Raji (cell line): ENCODE measurements at regions not wholly inside any gene's neighbourhood (a gene's known extent, or its start where the extent isn't known, plus 50 kb on each side); places are given as distances from the start of the nearest gene placed in this dataset.

Source experiments
- POLR2A ChIP-seq: IDR thresholded peaks from 2 replicates; pipeline ENCODE4 v1.6.1; 2011; ENCODE audit warnings: low read depth, low read length, control low read depth; ENCODE audit not compliant: insufficient read depth

DNA sequence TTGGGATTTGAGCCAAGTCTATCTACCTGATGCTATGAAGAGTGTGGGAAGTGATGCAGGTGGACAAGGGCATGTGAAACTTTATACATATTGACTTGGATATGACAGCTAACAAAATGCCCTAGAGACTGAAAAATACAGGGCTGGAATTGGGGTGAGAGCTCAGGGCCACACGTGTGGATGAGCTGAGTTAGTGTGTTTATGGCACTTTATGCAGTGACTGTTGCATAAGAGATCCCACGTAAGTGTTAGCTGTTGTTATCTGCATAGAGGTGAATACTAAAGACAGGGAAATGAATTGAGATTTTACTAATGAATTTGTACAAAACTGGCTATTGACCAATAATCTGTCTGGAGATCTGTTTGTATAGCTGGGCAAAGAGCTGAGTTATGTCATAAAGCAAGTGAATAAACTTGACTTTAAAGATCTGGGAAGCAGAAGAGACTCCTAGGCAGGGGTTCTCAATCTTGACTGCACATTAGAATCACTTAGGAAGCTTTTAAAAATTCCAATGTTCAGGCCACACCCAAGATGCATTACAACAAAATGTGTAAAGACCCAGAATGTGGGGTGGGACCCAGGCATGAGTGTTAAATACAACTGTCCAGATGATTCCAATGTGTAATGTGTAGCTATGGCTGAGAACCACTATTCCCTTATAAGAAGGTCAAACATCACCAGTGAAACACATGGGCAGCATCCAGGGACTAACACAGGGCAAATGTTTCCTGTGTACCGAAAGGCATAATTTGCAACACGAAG is 74.2 kb upstream of the STK17B start:
- TF ChIP-seq POLR2A: no peak

DNA sequence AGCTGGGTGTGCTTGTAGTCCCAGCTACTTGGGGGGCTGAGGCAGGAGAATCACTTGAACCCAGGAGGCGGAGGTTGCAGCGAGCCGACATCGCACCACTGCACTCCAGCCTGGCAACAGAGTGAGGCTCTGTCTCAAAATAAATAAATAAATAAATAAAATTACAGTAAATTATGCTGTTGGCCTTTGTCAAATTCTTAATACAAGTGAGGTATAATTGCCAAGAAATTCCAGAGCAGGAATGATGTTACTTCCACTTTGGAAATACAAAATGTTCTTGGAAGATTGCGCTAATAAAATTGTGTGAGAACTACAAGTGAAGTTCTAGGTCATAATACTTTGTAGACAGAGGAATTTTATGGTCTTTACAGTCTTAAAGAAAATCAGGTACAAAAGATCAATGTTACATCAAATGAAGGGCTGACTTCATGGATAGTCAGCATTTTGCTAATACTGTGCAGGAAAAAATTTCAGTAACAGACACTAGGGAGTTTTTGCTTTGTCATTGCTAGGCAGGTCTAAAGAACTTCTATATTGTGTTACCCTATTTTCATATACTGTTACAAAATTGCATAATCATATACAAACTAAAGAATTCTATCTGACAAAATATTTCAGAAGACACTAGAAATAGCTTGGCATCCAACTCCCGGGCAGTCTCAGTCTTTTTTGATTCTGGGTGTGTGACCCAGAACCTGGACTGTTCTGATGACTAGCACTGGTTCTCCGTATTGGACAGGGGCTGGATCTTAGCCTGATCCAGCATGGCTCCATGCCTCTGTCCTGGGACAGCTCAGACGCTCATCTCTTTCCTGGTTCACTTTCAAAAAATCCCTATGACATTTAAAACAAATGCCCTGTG is 76.0 kb upstream of the STK17B start:
- TF ChIP-seq POLR2A: no peak

DNA sequence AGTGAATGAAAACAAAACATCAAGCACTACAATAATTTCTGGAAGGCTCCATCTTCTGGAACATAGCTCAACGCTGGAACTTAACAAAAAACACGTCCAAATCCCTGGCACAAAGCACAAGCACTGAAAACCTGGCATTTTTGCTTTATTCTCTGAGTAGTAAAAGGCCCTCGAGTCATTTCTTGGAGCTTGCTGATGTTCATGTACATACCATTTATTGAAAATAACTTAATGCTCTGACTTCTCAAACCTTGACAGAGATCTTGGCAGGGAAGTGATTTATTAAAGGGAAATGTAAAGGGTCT is 76.5 kb upstream of the STK17B start:
- no peak for TF ChIP-seq POLR2A

DNA sequence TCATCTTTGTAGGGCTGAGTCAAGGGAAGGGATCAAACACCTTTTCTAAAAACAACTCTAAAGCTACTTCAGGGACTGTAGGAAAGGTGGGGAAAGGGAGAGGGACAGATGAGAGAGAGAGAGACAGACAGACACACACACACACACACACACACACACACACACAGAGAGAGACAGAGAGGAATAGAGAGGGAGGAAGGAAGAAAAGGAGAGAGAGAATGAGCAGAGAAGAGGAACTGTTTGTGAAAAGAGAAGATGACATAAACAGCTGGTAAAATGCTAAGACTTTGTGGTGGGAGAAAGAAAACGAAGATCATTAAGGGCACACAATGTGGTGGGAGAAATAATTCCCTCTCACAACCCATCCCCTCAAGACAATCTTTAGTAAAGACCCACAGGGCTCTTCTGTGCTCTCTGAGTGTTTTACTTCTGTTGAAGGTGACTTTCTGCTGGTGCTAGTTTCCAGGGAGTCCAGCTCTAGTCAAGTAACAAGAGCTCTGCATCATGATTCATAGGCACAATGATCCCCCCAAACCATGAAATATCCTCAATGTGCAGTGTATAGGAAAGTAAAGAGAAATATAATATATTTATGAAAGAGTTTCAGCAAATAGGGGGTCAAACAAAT is 77.2 kb upstream of the STK17B start:
- TF ChIP-seq POLR2A: no peak

DNA sequence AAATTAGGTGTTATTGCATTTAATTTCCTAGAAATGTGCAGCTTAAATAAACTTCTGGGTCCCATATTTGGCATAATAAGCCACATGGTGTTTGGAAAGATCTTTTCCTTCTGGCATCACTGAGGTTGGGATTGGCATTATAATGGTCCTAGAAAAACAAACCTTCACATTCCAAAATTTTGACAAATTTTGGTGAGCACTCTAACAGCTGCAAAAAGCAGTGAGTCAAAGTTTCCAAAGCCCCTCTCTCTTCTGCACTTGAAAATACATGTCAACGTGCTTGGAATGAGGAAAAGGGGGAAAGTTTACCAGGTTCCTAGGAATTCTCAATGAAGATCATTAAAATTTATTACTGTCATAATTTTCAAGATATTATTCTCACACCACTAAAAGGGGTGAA is 77.8 kb upstream of the STK17B start:
- TF ChIP-seq POLR2A: no peak

DNA sequence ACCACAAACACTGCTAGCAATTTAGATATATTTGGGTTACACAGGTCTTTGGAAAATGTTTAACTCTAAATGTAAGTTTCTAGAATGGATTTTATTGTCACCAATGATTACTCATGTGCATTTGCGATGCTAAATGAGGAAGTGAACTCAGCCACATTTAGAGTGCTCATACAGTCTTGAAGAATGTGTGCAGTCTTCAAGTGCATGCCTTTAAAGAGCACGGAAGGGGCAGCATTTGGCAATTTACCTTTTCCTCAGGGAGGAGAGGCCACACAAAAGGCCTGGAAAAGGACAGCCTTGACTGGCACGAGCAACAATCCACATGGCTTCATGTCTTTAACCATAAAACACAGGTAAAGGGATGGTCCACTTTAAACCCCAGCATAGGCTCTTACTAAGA is 78.5 kb upstream of the STK17B start:
- no peak for TF ChIP-seq POLR2A

DNA sequence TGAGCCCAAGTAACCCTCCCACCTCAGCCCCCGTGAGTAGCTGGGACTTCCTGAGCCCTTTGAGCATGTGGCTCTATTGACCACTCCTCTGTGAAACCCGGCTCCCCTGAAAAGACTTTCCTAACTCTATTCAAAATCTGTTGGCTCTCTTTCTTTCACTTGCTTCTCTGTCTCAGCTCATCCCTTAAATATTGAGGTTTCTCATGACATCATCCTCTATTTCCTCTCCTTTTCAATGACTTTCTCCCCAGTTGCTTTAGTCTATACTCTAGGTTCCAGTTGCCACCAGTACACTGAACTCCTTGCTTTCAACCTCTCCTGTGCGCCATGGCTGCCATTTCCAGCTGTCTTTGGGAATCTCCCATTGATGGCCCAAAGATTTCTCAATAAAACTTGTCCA is 79.8 kb upstream of the STK17B start:
- no peak for TF ChIP-seq POLR2A

DNA sequence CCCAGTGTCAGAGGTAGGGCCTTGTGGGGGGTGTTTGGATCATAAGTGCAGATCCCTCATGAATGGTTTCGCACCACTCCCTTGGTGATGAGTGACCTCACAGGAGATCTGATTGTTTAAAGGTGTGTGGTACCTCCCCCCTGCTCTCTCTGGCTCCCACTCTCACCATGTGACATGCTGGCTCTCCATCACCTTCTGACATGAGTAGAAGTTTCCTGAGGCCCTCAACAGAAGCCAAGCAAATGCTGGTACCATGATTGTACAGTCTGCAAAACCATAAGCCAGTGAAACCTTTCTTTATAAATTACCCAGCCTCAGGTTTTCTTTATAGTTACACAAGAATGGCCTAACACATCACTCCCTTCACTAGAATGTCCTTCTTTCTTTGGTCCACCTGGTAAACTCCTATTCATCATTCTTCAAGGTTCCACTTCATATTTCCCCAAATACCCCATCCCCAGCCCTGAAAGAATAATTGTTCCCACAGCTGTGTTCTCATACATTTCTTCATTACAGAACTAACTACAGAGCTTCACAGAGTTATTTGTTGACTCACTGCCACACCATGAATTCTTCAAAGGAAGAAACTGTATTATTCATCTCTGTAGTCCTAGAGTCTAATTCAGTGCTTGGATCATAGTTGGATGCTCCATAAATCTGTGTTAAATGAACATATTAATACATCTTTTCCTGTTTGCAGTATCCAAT is 81.2 kb upstream of the STK17B start:
- TF ChIP-seq POLR2A: no peak

DNA sequence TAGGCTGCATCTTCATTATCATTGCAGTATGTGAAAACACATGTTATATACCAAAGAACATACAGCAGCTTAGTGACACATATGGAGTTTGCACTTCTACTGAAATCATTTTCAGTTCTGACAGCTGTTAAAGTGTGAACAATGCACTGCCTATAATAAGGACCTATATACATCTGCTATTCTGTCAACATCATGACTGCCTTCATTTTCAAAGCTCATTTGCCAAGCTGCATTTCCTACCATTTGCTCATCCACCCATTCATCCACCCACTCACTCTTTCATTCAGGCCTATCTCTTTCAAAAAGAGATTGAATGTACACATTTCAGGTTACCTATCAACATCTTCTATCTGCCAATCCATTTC is 81.7 kb upstream of the STK17B start:
- TF ChIP-seq POLR2A: no peak

DNA sequence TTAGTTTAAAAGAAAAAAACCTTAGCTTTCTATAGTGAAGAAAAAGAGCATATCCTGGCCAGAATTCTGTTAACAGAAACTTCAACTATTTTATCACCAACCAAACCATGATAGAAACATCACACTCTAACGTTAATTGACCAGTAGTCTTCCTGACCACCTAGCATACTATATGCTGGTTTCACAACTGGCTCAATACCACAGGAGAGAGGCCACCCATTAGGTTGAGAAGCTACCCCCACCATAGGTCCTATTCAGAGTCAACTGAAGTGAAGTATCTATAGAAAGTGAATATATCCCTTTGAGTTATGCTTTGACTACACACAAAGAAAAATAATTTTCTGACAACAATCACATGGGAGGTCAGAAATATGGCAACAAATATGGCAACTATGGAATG is 85.2 kb upstream of the STK17B start:
- no peak for TF ChIP-seq POLR2A

DNA sequence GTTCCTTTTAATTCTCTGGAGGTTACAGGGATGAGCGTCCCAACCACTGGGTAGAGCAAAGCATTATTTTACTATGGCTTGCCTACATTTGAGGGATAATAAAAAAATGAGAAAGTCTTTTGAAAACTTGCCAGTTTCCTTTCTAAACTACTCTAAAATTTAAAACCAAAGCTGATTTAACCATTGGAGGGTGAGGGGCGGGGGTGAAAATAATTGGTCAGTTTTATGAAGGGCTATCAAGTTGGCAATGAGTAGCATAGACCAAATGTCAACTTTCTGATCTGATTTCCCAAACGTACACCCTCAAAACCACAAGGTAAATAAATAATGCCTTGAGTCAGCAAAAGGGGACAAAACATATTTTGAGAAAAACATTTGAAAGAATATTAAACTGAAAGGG is 85.7 kb upstream of the STK17B start:
- TF ChIP-seq POLR2A: no peak

DNA sequence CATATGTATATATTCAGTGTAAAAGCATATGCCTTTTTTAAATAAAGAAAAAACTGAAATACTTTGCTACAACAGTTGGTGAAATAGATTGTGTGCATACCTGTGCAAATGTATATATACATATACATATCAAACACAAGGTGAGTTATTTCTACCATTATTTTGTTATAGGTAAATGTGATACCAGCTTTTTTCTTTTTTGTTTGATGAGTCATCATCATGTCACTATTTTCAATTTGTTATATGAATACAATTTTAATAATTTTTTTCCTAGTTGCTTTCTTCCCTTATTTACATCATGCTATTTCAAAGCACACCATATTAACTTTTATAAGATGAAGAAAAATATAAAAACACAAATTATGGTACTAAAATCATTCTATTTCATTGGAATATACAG is 87.0 kb upstream of the STK17B start:
- TF ChIP-seq POLR2A: no peak

DNA sequence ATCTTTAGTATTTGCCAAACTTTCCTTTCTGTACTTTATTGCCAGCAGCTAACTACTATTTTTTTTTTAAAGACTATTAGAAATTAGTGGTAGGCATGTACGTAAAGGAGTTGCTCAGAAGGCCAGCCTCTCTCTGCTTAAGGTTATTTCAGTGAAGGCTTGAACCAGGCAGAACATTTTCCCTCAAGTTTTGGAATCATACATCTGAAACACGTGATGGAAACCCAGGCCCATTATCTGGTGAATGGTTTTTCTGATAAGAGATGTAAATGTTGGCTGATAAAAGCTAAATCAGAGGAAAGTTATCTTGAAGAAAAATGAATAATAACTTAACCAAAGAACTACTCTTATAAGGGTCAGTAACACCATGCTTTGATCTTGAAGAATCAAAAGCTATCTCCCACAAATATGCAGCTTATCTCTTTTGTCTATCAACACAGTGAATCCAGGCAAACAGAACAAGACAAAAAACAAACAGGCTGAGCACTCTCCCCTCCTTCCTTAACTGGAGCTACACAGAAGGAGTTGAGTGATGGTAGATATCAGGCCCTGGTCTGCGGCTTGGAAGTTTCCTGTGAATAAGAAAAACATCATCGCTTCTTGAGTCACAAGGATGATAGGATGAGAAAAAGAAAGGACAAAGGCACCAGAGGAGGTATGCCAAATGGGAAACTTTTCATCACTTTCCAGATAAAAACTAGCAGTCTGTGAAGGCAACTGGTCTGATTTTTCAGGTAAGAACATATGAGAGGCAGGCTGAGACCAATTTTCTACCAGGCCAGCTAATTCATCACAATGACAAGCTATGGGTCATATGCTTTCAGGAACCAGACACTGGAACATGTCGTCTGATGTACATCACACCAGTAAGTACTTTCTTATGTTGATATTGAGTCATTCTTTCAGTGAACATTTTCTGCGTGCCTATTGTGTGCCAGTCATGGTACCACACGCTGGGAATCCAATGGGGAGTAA is 88.4 kb upstream of the STK17B start:
- no peak for TF ChIP-seq POLR2A

DNA sequence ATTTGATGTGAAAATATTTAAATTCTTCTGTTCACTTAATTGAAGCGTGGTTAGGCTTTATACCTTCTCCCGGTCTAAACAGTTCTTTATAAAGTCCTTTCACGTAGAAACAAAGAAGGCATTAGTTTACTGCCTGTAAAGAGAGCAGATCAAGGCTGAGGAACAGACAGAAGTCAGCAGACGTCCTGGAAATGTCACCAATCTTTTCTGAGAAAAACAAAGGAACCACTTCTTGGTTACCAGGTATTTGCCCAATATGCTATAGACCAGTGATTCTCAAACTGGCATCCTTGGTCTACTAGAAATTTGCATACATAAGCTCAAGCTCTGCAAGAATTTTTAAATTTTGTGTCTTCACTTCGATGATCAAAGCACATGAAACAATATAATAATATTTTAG is 89.2 kb upstream of the STK17B start:
- no peak for TF ChIP-seq POLR2A
